NCI-H526 treated with DMSO at 0.1 percent for 48 hours (cell line): ENCODE measurements at regions not wholly inside any gene's neighbourhood (a gene's known extent, or its start where the extent isn't known, plus 50 kb on each side); places are given as distances from the start of the nearest gene placed in this dataset.

ENCODE experiments used
- DNase-seq: peaks from one replicate; lab custom pipeline; 2025; lab: John Stamatoyannopoulos, UW

DNA sequence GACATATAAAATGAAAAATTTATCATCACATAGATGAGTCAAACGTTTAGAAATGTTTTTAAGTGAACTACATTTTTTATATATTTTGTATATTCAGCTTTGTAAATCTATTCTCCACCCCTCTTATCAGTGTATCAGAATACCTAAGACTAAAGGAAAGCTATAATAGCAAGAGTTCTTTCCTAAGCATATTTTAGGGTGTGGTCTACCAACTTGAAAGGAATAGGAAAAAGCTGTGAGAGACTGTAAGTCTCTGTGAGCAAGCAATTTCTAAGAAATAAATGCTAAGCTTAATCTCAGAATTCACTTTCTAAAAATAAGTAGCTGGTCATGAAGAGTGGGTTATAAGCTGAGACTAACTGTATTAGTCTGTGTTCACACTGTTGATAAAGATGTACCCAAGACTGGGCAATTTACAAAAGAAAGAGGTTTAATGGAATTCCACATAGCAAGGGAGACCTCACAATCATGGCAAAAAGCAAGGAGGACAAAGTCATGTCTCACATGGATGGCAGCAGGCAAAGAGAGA, 175.4 kb upstream of the PREP start:
- DNase-seq = no peak

DNA sequence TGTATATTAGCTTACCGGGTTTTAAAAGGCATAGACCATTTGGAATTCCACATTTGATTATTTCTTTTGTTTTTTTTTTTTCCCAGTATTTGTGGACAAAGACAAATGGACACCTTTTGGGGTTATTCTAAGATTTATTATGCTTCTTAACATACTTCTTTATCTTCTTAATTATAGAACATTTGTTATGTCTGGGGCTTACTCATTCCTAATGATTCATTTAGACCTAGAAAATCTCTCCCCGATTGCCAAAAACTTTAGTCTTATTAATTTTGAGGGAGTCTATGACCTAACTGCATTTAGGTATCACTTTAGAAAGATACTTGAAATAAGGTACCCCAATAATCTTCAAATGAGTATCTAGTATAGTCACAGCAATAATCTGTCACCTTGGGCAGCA, 170.7 kb upstream of the PREP start:
- DNase-seq = no peak

GRCh38 chr6:105573138-105573537, 170.3 kb upstream of the PREP start:
- DNase-seq = no peak

DNA sequence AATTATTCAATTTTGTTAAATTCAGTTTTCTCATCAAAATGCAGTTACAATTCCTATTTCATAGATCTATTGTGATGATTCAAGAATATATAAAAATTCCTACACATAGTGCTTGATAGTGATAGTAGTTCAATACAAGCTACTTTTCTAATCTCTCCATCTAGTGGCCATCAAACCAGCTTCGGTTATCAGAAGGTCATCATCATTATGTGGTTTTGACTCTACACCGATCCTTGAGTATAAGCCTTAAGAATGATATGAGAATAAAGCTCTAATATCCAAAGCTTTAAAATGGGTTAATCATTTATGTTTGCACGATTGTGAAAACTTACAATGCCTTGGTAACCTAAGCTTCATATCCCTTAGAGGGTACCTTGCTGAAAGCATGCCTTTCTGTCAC, 167.5 kb upstream of the PREP start:
- DNase-seq = no peak

GRCh38 chr6:105569706-105570105, 166.8 kb upstream of the PREP start:
- DNase-seq = no peak

- no peak for DNase-seq
Observed at GRCh38 chr6:105568751-105569150, 165.9 kb upstream of the PREP start.

DNA sequence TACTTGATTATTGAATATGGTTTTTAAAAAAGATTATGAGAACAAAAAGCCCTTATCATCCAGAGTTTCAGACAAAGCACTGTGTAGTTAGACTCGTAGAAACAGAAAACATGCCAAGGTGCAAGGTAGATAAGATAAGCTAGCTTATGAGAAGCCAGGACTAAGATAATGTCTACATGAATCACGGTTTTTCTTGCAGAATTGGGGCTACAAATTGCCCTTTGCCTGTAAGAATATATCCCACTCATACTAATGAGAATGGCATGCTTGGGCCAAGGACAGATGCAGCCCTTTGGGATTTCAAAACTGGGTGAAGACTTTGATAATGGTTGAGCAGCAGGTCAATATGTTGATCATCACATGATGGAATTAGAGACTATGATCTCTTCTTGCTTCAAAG, 165.3 kb upstream of the PREP start:
- no peak for DNase-seq

- DNase-seq = no peak
Observed at GRCh38 chr6:105567140-105567539, 164.3 kb upstream of the PREP start.

- DNase-seq = no peak
Observed at GRCh38 chr6:105566503-105566902, 163.6 kb upstream of the PREP start.

- no peak for DNase-seq
Observed at GRCh38 chr6:105564121-105564902, 161.4 kb upstream of the PREP start.

- no peak for DNase-seq
Observed at GRCh38 chr6:105562027-105562426, 159.1 kb upstream of the PREP start.

DNA sequence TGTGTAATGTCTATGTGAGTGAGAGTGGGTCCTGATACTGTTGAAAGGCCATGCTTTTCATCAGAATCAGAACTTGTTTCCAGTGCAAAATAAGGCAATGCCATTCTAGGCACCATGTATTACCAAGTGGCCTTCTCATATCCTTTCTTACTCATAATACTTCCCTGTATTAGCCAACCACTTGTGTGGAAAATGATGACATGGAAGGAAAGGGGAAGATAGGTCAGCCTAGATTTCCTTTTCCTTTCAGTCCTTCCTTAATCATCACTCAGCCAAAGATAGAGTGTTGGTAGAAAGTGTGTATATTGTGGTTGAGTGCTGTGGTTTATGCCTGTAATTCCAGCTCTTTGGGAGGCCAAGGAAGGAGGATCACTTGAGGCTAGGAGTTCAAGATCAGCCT, 158.6 kb upstream of the PREP start:
- no peak for DNase-seq

DNA sequence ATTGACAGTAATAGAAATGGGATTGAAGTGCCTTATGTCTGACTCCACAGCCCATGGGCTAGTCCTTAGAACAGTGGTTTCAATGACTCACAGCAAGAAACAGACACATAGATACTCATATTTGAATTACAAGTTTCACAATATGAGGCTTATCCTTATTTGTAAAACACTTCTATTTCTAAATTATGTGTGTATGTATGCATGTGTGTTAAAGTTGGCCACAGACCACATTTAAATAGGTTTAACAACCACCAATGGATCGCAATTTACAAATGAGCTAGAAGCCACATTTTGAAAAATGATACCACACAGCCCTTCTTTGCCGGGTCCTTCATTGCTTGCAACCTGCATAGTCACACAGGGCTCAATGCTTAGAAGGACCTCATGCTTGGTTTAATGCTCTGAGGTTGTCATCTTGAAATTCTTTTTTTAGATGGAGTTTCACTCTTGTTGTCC, 157.8 kb upstream of the PREP start:
- no peak for DNase-seq

DNA sequence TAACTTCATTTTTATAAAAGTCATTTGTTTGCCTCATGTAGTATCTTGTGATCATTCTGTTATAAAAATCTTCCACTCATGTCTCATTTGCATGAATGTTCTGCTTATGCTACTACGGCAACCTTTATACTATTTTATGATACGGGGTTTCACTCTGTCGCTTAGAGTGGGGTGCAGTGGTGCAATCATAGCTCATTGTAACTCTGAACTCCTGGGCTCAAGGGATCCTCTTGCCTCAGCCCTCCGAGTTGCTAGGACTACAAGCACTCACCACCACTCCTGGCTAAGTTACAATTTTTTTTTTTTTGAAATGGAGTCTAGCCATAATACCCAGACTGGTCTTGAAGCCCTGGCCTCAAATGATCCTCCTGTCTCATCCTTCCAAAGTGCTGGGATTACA, 154.4 kb upstream of the PREP start:
- no peak for DNase-seq

DNA sequence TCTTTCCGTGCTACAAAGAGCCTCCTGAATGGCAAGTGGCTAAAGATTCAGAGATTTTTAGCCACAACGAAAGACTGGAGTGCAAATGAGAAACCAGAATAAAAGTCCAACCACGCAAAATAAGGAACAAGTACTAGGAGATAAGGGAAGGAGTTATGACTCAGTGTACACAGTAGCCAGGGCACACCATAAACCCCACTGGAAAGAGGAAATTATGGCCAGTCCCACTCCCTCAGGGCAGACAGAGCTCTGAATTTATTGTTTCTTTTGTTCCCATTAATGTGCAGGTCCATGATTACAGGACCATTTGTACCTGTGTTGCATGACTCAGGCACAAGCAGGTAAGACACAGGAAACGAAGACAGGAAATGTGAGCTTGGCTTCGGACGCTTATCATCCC, 150.3 kb upstream of the PREP start:
- no peak for DNase-seq

DNA sequence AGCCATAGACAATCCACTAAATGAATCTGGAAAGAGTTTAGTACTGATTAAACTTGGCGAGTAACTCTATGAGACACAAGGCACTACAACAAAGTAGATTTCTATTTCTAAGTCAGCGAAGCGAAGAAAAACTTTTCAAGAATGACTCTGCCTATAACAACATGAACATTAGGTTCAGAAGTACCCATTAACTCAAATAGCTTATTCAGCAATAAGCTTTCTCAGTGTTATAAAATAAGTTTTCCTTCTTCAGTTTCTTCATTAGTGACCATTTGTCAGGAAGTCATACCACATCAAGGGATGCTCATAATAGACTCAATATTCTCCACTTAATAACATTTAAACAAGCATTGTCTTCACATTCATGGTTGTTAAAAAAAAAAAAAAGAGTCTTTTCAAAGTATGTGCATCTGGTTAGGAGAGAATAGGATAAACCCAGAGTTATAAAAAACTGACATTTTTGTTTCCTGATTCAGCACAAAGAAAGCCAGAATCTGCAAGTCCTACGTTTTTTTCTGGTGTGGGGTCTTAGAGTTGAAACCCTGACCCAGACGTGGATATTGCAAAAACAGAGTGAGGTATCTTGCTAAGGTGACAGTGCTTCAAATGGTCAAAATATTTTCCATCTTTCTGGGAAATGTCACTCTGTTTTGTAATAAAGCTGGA, 148.2 kb upstream of the PREP start:
- DNase-seq = no peak

DNA sequence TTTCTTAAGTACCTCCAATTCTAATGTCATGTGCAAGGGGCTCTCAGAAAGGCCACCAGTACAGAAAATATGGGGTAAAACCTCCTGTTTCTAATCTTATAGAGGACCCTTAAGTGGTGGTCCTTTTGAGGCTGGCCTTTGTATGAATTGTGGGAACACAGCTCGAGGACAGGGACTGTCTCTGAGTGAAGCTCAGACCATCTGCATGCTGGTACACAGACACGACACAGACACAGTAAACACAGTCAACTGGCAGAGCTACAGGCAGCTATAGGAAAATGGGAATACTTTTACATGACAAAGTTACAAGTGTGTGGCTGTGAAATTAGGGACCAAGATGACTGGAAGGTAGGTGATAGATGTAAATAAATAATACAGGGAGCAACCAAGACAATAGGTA, 143.9 kb upstream of the PREP start:
- no peak for DNase-seq

DNA sequence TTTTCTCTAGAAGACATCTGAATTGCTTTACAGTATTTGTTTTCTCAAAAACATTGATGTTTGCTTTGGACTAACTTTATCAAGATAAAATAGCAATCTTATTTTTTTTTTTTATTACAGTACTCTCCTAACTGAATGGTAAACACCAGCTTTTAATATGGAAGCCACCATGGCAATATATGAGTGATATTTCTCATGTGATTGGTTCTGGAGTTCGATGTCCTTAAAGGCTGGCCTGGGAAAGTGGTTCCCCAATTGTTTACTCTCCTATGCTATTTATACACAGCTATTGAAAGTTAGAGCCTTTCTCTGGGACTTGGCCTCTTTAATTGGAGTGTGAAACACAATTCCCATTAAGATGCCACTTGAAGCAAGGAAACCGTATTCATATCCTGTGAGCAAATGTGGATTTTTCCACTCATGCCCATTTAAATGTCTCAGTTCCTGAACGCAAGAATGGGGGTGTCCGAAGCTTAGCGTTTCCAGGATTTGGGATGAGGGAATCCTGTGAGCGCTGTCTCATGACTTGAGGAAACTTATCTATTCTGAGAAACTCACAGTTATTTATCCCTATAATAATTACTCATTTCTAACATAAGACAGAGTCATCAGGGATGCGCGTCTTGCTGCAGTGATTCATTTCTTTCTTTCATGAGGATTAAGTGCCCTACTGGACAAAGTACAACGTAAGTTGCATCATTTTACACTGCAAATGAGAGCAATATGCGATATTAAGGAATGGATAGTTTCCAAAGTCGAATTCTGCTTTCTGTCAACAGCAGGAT, 143.3 kb upstream of the PREP start:
- DNase-seq = no peak

GRCh38 chr6:105545228-105545920, 142.5 kb upstream of the PREP start:
- no peak for DNase-seq

GRCh38 chr6:105539911-105540310, 137.0 kb upstream of the PREP start:
- DNase-seq = no peak

- DNase-seq = no peak
Observed at GRCh38 chr6:105537981-105538578, 135.2 kb upstream of the PREP start.

DNA sequence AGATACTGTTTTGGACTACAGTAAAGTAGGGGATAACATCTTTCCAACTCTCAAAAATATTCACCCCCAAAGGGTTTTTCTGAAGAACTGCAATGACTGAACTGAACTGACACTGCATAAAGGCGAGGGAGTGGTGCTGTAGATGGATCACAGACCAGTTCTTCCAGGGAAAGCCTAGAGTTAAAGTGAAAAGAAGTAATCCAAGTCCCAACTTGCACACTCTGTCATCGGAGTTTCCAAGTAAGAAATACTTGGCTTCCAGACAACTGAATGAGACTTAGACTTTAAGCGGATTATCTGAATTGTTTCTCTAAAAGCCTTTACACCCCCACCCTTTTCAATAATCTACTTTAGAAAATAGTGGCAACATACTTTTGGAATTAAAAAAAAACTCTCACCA, 134.1 kb upstream of the PREP start:
- DNase-seq = no peak
